ENCODE measurements at regions not wholly inside any gene's neighbourhood (a gene's known extent, or its start where the extent isn't known, plus 50 kb on each side); places are given as distances from the start of the nearest gene placed in this dataset.

- Histone ChIP-seq H3K36me3 (no peaks in the 10 kb centered on the region), H3K4me3 (no peak overlapping the region), H3K4me1 (peaks cover 28% of the 10 kb centered on the region), H3K27me3 (no peaks in the 10 kb centered on the region), H3K9me3 (no peaks in the 10 kb centered on the region), H3K27ac (no peak overlapping the region)
- DNase-seq (ENCODE audit: extremely low spot score in 2 of 2), result no peak
- intact Hi-C loops (cut with DNase I), result no loop called here
- TF ChIP-seq POLR2AphosphoS5 (IDR thresholded peaks at IDR 0.05; ENCODE audit: insufficient read depth in 1 of 2, low read depth in 1 of 2) (no peak), POLR2A (IDR thresholded peaks at IDR 0.05) (no peak), CTCF (IDR thresholded peaks at IDR 0.05) (no peak)
These were observed 146.1 kb upstream of the THBS1 start for GRCh38 chr15:39434751-39435238.

GRCh38 chr15:39435244-39435643 lies 145.6 kb upstream of the THBS1 start:
- intact Hi-C loops (cut with DNase I), result no loop called here
- Histone ChIP-seq H3K27ac (no peak overlapping the region), H3K9me3 (no peaks in the 10 kb centered on the region), H3K27me3 (no peaks in the 10 kb centered on the region), H3K36me3 (no peaks in the 10 kb centered on the region), H3K4me3 (no peak overlapping the region), H3K4me1 (peaks cover 25% of the 10 kb centered on the region)
- no peak for DNase-seq (ENCODE audit: extremely low spot score in 2 of 2)
- no peak for TF ChIP-seq POLR2A (IDR thresholded peaks at IDR 0.05)
- TF ChIP-seq CTCF (IDR thresholded peaks at IDR 0.05), result no peak
- no peak for TF ChIP-seq POLR2AphosphoS5 (IDR thresholded peaks at IDR 0.05; ENCODE audit: insufficient read depth in 1 of 2, low read depth in 1 of 2)

GRCh38 chr15:39438260-39438659 lies 142.6 kb upstream of the THBS1 start:
- Histone ChIP-seq H3K27me3 (no peaks in the 10 kb centered on the region), H3K36me3 (no peaks in the 10 kb centered on the region), H3K4me1 (peaks cover 22% of the 10 kb centered on the region), H3K4me3 (no peak overlapping the region), H3K9me3 (no peaks in the 10 kb centered on the region), H3K27ac (no peak overlapping the region)
- intact Hi-C loops (cut with DNase I), result no loop called here
- DNase-seq (ENCODE audit: extremely low spot score in 2 of 2), result no peak
- TF ChIP-seq CTCF (IDR thresholded peaks at IDR 0.05) (no peak), POLR2AphosphoS5 (IDR thresholded peaks at IDR 0.05; ENCODE audit: insufficient read depth in 1 of 2, low read depth in 1 of 2) (no peak), POLR2A (IDR thresholded peaks at IDR 0.05) (no peak)

GRCh38 chr15:39438799-39439592 lies 141.9 kb upstream of the THBS1 start:
- no peaks in the 10 kb centered on the region for H3K27me3 ChIP-seq
- TF ChIP-seq CTCF (IDR thresholded peaks at IDR 0.05) (no peak), POLR2A (IDR thresholded peaks at IDR 0.05) (no peak), POLR2AphosphoS5 (IDR thresholded peaks at IDR 0.05; ENCODE audit: insufficient read depth in 1 of 2, low read depth in 1 of 2) (no peak)
- H3K27ac ChIP-seq, result no peak overlapping the region
- no peaks in the 10 kb centered on the region for H3K9me3 ChIP-seq
- no peaks in the 10 kb centered on the region for H3K36me3 ChIP-seq
- intact Hi-C loops (cut with DNase I), result no loop called here
- no peak for DNase-seq (ENCODE audit: extremely low spot score in 2 of 2)
- H3K4me1 ChIP-seq, result peaks cover 15% of the 10 kb centered on the region
- H3K4me3 ChIP-seq, result no peak overlapping the region

GRCh38 chr15:39442898-39443297 lies 138.0 kb upstream of the THBS1 start:
- Histone ChIP-seq H3K4me1 (no peaks in the 10 kb centered on the region), H3K9me3 (no peaks in the 10 kb centered on the region), H3K27ac (no peak overlapping the region), H3K4me3 (no peak overlapping the region), H3K36me3 (no peaks in the 10 kb centered on the region), H3K27me3 (no peaks in the 10 kb centered on the region)
- TF ChIP-seq POLR2AphosphoS5 (IDR thresholded peaks at IDR 0.05; ENCODE audit: insufficient read depth in 1 of 2, low read depth in 1 of 2) (no peak), CTCF (IDR thresholded peaks at IDR 0.05) (no peak), POLR2A (IDR thresholded peaks at IDR 0.05) (no peak)
- no peak for DNase-seq (ENCODE audit: extremely low spot score in 2 of 2)
- intact Hi-C loops (cut with DNase I), result no loop called here

Measured in vagina (tissue), 2 donors.